ENCODE measurements at regions not wholly inside any gene's neighbourhood (a gene's known extent, or its start where the extent isn't known, plus 50 kb on each side); places are given as distances from the start of the nearest gene placed in this dataset.

DNA sequence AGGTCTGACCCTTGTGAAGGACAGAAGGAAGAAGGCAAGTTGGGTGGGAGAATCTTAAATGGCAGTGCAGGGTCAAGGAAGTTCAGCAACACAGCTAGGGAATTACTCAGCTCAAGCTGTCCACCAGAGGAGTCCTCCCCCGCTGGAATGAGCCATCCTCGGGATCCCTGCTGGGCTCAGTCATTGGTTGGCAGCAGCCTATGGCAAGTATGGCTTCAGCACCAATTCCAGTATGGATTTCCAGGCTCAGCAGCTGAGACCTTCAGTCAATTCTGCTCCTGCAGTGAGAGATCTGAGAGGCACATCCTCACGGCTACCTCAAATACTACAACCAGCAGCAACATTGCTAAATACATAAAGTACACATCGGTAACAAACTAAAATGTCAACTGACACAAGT is 280.6 kb upstream of the PIK3R1 start:
- Histone ChIP-seq H3K27ac (ENCODE audit: low read depth, low read length) (no peak overlapping the region), H3K9me2 (ENCODE audit: insufficient read depth) (no peaks in the 10 kb centered on the region), H4K20me1 (ENCODE audit: insufficient read depth) (no peaks in the 10 kb centered on the region), H3K27me3 (ENCODE audit: insufficient read depth, low read length) (no peaks in the 10 kb centered on the region), H3K4me3 (replicated peaks in 1 of 2; ENCODE audit: low read depth in 1 of 2, low read length in 2 of 2) (no peak overlapping the region), H3K79me2 (ENCODE audit: insufficient read depth, low read length) (no peaks in the 10 kb centered on the region), H3K9ac (ENCODE audit: low read length) (no peak overlapping the region), H3K4me1 (ENCODE audit: control insufficient read depth in 1 of 2, insufficient read depth in 2 of 2, low read length in 2 of 2) (no peaks in the 10 kb centered on the region; a peak in 1 of 4 replicates), H3K36me3 (ENCODE audit: control insufficient read depth in 1 of 2, insufficient read depth in 2 of 2, low read length in 2 of 2) (no peaks in the 10 kb centered on the region), H3K9me3 (ENCODE audit: control insufficient read depth in 1 of 2, insufficient read depth in 1 of 2, low read depth in 1 of 2, low read length in 2 of 2) (no peaks in the 10 kb centered on the region), H2AFZ (ENCODE audit: low read depth, low read length, poor library complexity, severe bottlenecking) (no peak overlapping the region), H3K4me2 (ENCODE audit: low read length) (no peak overlapping the region)
- intact Hi-C loops (cut with micrococcal nuclease) = no loop called here
- ATAC-seq = no peak
- TF ChIP-seq FOSL1 (IDR thresholded peaks at IDR 0.05; ENCODE audit: low read depth) (no peak), SP1 (IDR thresholded peaks at IDR 0.05; ENCODE audit: low read depth) (no peak), EGR1 (IDR thresholded peaks at IDR 0.05; ENCODE audit: low read depth) (no peak), SIN3A (IDR thresholded peaks at IDR 0.05; ENCODE audit: low read depth) (no peak), POLR2A (IDR thresholded peaks at IDR 0.05; ENCODE audit: borderline replicate concordance, extremely low read depth, insufficient read depth, insufficient read length) (no peak), TCF7L2 (IDR thresholded peaks at IDR 0.05; ENCODE audit: borderline replicate concordance, extremely low read depth, insufficient read depth, insufficient read length) (no peak), YY1 (IDR thresholded peaks at IDR 0.05; ENCODE audit: extremely low read depth, insufficient replicate concordance, low read depth, low read length) (no peak), CBX3 (IDR thresholded peaks at IDR 0.05; ENCODE audit: low read depth) (no peak), ZFX (IDR thresholded peaks at IDR 0.05) (no peak), POLR2AphosphoS5 (IDR thresholded peaks at IDR 0.05; ENCODE audit: low read depth, low read length) (no peak), ZNF274 (IDR thresholded peaks at IDR 0.05; ENCODE audit: low read depth, low read length) (no peak)
- TF ChIP-seq, protein P1, sequence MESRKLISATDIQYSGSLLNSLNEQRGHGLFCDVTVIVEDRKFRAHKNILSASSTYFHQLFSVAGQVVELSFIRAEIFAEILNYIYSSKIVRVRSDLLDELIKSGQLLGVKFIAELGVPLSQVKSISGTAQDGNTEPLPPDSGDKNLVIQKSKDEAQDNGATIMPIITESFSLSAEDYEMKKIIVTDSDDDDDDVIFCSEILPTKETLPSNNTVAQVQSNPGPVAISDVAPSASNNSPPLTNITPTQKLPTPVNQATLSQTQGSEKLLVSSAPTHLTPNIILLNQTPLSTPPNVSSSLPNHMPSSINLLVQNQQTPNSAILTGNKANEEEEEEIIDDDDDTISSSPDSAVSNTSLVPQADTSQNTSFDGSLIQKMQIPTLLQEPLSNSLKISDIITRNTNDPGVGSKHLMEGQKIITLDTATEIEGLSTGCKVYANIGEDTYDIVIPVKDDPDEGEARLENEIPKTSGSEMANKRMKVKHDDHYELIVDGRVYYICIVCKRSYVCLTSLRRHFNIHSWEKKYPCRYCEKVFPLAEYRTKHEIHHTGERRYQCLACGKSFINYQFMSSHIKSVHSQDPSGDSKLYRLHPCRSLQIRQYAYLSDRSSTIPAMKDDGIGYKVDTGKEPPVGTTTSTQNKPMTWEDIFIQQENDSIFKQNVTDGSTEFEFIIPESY (IDR thresholded peaks at IDR 0.05; ENCODE audit: extremely low read depth, insufficient replicate concordance, low read length) = no peak
- BruUV-seq (replicated peaks) = no TSS peak
- RAD21 ChIA-PET (ENCODE audit: low non-redundant PET in 1 of 2, low total read pairs in 2 of 2, uncharacterized antibody in 2 of 2, unreplicated experiment in 2 of 2) = no interaction called here
- POLR2A ChIA-PET = no interaction called here
- CTCF ChIA-PET = no interaction called here
- no peak for DNase-seq (ENCODE audit: low read depth, low spot score)
